ENCODE measurements at regions not wholly inside any gene's neighbourhood (a gene's known extent, or its start where the extent isn't known, plus 50 kb on each side); places are given as distances from the start of the nearest gene placed in this dataset.

DNA sequence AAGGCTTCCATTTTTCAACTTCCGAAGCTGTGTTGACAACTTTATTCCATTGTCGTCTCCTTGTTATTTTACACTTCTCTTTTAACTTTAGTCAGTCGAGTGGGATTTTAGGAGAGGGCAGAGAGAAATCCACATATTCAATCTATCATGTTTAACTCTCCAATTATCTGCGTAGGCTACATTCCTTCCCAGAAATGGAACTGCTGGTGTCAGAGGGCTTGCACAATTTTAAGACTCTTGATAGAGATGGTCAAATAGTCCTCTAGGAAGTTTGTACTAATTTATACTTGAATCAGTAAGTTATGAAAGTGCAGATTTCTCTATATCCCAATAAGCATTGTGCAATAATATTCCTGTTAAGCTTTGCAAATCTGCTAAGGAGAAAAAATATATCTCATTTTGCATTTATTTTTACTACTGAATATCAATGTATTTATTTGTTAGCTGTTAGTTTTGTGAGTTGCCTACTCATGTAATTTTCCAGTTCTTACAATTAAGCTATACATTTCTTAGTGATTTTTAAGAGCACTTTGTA lies 95.6 kb downstream of the CYP26B1 start:
- TF ChIP-seq, protein P1, sequence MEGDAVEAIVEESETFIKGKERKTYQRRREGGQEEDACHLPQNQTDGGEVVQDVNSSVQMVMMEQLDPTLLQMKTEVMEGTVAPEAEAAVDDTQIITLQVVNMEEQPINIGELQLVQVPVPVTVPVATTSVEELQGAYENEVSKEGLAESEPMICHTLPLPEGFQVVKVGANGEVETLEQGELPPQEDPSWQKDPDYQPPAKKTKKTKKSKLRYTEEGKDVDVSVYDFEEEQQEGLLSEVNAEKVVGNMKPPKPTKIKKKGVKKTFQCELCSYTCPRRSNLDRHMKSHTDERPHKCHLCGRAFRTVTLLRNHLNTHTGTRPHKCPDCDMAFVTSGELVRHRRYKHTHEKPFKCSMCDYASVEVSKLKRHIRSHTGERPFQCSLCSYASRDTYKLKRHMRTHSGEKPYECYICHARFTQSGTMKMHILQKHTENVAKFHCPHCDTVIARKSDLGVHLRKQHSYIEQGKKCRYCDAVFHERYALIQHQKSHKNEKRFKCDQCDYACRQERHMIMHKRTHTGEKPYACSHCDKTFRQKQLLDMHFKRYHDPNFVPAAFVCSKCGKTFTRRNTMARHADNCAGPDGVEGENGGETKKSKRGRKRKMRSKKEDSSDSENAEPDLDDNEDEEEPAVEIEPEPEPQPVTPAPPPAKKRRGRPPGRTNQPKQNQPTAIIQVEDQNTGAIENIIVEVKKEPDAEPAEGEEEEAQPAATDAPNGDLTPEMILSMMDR (IDR thresholded peaks at IDR 0.05; ENCODE audit: poor library complexity): no peak
- TF ChIP-seq EZH2phosphoT487 (IDR thresholded peaks at IDR 0.05; ENCODE audit: low read depth, severe bottlenecking, unreplicated experiment) (no peak), EZH2 (IDR thresholded peaks at IDR 0.05; ENCODE audit: borderline replicate concordance) (no peak)

All from hepatocyte (in vitro differentiated cells).